CD4-positive, alpha-beta T cell treated with Interleukin-1 beta for 1 hour (primary cell): ENCODE measurements at regions not wholly inside any gene's neighbourhood (a gene's known extent, or its start where the extent isn't known, plus 50 kb on each side); places are given as distances from the start of the nearest gene placed in this dataset.
A peak's percentile ranks its signal among the peaks of the same experiment; 100 is the strongest.

Experiments used
- DNase-seq, 2 donors: peaks; one replicate each; pipeline ENCODE4 v3.0.0-alpha.2; 2020 to 2022

DNA sequence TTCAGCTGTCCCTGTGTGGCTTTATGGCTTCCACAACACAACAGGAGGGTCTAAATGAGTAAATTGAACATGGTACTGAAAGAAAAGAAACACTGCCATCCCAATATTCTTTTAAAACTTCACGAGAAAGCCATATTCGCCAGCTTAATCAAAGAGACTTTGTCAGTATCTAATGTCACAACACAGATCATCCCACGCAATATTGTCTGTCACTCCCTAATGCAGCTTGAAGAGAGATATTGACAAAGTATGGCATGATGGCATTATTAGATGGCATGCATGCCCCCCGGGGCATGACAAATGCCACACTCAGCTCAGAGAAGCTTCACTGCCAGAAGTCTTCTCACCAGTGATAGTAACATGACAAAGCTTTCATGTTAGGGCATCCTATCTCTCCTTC, 197.8 kb downstream of the TTC8 start:
- no peak for DNase-seq

DNA sequence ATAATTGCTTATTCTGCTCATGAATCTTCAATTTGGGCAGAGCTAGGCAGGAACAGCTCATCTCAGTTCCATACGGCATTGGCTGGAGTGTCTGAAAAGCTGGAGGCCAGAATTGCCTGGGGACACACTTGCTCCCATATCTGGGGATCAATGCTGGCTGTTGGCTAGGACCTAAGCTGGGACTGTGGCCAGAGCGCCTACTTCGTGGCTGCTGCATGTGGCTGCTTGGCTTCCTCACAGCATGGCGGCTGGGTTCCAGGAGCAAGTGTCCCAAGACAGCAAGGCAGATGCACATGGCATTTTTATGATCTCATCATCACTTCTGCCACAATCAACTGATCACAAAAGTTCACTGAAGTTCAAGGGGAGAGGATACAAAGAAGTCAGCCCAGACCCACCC, 200.2 kb downstream of the TTC8 start:
- no peak for DNase-seq

DNA sequence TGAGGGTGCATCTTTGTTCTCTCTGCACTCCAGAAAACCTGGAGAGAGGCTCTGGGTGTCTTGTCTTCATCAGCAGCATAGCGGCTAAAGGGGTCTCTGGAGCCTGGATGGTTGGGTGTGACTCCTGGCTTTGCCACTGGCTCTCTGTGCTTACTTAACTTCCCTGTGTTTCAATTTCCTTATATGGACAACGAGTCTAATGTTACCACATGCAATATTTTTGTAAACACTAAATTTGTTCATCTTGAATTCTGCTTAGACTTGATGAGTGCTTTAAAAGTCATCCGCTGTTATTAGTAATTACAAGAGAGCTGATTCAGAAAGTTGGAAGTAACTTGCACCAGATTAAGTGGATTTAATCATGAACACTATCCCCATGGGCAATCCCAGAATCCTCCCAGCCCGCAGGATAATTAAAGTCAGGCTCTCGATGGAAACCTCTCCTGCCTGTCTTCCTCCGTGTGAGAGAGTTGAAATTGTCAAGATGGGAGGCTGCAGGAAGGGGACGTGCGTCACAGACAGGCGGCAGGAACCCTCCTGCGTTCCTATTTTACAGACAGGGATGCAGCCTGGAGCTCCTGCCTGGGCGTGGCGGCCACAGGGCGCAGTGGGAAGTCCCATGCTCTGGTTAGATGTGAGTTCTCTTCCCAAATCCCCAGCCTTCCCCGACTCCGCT, 201.2 kb downstream of the TTC8 start:
- DNase-seq: peak in 1 of 2 donors; percentile 10

DNA sequence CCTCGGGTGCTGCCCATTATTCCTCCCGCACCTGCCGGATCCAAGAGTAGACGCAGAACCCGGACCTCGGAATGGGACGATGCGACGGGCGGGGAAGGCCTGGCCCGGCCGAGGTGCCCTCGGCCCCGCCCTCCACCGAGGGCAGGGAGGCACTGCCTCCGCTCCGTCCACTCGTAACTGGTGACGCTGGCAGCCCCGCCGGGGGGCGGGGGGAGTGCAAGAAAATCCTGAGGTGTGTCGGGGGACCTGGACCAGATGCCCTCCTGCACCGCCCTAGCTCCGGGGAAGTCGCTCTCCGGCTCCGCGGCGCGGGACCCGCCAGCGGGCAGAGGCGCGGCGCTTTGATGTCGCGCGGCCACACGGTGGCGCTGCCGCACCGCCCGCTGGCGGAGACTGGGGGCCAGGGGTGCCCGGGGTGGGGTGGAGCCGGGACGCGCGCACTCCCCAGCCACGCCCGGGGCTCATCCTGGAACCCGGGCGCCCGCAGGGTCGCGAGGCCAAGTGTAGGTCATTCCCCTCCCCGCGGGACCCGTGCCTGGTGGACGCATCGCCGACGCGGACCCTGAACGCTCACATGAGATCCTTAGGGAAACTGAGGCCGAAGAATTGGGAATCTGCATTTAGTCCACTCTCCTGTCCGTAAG, 202.8 kb downstream of the TTC8 start:
- peak; percentile 53 to 59 for DNase-seq

DNA sequence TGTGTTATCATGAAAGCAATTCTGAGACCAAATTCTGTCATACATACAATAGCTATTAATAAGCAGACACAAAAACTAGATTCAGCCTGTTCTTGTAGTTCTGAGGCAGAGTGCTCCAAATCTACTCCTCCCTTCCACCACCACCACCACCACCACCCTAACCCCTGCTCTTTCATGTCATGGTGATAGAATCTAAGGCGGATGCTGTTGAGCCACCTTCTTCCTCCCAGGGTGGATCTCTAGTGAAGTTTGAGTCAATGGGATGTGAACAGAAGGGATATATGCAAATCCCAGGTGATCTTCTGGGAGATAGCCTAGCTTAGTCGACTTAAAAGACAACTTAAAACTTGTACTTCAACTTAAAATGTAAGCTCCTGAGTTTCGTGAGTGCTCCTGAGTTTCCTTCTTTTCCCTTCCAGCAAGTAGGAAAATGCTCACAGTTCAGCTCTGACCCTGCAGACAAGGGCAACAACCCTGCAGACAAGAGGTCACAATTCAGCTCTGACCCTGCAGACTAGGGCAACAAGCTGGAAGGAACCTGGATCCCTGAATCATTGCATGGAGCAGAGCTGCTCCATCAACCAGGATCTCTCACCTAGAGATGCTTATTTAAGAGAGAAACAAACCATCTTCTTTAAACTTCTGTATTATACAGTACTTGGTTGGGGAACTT, 204.1 kb downstream of the TTC8 start:
- DNase-seq: no peak

DNA sequence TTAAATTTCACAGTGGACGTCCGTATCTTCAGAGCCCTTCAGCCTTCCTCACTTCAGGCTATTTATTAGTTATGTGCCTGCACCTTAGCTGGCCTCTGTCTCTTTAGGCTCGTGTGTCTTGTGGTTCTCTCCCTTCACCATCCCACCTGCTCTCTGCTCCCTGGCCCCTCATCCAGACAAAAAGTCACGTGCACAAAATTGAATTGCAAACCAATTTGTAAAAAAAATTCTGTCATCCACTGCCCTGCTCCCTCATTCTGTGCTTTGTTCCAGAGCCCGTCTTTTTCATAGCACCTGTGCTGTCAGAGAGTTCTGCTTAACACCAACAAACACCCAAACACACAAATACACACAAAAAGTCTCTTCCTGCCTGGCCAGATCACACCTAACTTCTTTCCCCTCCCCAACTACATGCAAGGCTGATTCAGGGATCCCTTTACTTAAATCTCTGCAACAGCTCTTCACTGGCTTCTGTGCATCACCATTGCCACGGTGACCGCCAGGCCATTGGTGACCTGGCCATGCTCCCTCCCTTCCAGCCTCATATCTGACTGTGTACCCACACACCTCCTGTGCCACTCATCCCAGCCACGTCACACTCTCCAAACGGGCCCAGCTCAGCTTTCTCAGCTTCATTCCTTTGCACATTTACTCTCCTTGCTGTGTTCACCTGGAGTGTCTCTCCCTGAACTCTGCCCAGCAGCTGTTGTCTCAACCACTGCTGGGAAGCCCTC, 205.7 kb downstream of the TTC8 start:
- DNase-seq: no peak

DNA sequence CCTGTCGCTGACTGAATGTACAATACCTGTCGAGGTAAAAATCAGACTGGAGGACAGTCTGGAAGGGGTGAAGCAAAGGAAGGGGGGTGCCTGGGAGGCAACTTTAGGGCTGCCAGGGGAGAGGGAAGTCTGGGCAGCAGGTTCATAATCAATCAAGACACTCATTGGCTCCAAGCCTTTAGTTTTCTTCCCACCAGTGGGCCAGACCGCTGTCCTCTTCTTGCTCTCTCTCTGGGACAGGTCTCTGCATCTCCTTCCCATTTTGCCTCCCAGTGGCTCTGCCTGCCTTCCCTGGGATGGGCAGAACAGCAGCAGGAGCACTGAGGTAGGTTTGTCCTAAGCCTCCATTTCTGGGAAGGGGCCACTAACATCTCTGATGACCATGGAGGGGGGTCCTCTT, 206.5 kb downstream of the TTC8 start:
- DNase-seq: no peak

DNA sequence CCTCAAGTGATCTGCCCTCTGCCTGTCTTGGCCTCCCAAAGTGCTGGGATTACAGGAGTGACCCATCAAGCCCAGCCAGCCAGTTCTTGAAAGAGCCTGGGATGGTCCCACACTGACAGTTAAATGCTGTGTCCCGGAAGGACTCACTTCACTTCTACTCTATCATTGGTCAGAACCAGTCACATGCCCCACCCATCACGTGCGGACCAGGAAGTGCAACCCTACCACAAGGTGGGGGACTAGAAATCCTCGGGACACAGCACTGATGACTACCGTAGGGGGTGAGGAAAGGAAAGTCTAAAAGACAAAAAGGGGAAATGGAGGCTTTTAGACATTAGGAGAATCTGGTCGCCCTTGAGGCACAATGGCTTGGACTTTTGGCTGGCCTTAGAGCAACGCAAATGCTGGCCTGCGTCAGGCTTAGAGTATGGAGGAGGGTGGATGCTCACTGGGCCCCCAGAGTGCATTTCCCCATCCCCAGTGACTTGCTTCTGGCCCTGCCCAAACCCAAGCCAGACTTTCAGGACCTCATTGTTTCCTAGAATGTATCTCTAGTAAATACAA, 207.7 kb downstream of the TTC8 start:
- DNase-seq: no peak

DNA sequence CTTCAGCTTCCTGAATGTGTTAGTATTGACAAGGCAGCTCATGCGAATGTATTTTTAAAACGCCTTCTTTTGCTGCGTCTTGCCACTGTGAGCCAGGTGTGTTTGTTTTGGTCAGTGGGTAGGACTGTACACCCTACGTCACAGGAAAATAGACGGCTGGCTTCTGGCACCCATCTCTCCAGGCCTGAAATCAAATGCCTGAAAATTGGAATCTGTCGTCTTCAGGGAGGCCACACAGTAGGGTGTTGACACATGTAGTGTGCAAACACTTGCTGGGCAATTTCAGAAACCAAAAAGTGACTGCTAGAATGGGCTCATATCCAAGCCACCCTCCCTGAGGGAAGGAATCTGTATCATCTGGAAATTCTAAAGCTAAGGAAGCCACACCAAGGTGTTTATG, 209.3 kb downstream of the TTC8 start:
- DNase-seq: no peak

DNA sequence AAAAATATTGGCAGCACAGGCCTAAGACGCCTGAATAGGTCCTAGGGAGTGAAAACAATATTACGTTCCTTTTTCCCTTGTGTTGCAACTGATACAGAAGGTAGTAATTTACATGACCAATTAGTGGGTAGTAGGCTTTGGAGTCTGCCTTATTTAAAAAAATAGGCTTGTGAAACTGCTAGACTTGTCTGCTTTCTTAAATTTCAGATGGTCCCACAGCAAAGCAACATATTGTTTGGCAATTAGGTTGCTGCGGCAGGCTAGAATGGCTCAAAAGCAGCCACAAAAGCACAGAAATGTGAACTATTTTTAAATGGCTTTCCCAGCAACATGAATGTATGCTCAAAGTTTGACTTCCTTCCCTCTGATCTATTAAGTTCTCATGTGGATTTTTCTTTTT, 211.9 kb downstream of the TTC8 start:
- no peak for DNase-seq

DNA sequence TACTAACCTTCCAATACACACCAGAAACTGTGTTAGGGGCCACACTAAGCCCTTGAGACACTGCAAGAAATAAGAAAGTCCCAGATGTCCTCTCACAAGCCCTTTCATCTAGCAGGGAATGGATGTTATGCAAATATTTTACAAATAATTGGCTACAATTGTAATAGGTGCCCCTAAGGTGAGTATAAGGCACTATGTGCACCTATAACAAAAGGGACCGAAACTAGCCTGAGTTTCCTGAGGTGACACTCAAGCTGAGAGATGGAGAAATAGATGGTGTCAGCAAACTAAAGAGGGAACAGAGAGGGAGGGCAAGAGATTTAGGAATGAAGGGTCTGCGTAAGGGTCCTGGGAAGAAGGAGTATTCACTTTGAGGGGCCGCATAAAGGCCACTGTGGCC, 212.6 kb downstream of the TTC8 start:
- DNase-seq: no peak

DNA sequence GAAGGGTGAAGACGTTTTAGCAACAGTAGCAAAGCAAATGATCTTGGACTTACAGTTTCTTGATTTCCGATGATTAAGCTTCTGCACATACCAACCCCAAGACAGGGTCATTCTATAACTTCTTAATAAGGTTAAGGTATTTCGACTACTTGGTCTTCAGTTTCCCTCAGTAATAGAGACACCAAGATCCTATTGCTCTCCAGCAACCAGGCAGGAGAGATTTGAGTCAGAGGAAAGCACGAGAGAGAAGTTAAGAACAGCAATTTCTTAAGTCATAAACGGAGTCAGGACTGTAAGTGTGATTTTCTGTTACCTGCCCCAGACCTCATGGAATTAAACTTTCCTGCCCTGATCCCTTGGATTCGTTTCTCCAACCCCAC, 215.6 kb downstream of the TTC8 start:
- DNase-seq: no peak

DNA sequence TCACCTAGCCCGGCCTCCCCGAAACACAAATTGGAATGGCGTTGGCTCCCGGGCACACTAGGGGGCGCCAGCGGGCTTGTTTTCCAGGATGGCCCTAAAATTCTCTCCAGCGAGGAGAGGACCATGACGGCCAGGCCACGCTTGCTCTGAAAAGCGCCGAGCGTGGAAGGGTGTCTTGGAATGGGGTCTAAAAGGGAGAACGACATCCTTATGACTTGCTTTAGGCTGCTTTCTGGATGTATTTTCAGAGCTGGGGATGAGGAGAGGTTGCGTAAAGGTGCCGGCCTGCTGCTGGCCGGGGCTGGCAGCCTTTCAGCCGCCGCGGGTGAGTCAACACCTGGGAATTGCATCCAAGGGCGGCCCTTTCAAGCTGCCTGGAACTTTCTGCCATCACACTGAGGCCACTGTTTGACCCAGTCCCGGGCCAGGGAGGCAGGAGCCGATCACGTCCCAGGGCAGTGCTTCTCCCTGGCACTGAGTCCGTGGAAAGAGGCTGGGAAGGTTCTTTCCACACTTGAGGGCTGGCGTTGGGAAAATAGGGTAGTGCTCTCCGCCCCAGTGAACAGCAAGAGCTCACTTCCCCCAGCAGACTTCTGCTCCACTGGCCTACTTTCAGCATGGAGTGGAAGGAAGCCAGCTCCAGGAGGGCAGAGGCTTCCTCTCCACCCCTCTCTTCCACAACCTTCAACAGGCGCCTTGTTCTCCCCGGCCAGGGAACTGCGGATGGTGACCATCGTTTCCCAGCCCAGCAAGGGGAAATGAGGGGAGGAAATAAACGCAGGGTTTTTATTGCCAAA, 216.2 kb downstream of the TTC8 start:
- DNase-seq: peak; percentile 68 to 74

DNA sequence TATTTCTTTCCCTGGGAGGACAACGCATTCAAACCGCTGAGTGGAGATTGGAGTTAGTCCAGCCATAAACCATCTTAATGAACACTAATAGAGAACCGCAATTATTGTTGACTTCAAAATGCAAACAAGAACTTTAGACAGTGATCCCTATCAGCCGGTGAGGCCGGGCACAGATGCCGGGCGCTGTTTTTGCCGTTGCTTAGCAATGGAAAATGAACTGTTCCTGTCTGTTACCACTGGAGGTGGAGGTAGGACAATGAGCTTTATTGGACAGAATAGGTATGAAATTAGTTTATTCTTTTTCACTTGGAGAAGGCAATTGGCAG, 216.8 kb downstream of the TTC8 start:
- DNase-seq: no peak

DNA sequence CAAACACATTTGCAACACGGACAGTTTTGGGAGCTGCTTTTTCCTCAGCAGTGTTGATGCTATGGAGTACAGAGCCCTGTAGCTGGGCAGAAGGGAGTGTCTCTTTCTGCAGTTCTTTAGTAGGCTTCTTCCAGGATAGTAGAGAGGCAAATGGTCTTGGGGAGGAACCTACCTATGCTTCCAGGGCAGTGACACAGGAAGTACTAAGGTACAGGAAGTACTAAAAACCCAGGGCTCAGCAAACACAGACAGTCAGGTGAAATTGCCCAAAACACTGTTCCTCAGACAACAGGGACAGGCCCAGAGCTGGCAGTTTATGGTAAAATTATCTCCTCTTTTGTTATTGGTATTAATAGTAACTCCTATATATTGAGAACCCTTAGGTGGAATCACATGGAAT, 217.6 kb downstream of the TTC8 start:
- DNase-seq: no peak

DNA sequence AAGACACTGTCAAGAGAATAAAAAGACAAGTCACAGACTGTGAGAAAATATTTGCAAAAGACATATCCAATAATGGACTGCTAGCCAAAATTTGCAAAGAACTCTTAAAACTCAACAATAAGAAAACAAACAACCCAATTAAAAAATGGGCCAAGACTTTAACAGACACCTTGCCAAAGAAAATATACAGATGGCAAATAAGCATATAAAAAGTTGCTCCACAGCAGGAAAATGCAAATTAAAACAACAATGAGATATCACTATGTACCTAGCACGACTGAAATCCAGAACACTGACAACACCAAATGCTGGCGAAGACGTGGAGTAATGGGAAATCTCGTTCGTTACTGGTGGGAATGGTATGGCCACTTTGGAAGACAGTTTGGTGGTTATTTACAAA, 228.9 kb downstream of the TTC8 start:
- no peak for DNase-seq

DNA sequence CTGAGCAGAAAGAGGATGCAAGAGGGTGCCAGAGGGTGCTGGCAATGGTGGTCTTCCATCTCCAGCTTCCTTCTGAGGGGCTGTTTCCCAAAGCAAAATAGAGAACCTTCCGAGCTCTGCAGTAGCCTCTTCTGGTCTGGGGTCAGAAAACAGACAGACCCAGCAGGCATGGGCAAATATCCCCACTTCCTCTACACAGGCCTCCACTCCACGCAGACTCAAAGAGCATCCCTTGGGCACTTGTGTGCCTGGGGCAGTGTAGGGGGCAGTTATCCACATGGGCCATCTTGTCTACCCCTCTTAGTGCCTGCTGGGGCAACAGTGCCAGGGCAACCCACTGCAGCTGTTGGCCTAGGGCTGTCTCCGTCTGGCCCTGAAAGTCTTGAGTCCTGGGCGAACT, 231.9 kb downstream of the TTC8 start:
- no peak for DNase-seq

DNA sequence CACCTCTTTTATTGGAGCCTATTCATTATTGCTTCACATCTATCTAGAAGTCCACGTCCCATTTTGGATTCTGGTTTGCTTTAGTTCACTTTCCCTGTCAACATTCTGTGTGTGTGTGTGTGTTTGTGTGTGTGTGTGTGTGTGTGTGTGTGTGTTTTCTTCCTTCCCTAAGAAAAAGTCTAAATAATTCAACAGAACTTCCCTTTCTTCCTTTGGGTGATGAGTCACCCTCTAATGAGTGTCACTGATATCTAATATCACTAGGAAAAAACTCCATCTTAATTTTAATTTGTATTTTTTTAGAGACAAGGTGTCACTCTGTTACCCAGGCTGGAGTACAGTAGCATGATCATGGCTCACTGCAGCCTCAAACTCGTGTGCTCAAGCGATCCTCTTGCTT, 234.2 kb downstream of the TTC8 start:
- DNase-seq: no peak

DNA sequence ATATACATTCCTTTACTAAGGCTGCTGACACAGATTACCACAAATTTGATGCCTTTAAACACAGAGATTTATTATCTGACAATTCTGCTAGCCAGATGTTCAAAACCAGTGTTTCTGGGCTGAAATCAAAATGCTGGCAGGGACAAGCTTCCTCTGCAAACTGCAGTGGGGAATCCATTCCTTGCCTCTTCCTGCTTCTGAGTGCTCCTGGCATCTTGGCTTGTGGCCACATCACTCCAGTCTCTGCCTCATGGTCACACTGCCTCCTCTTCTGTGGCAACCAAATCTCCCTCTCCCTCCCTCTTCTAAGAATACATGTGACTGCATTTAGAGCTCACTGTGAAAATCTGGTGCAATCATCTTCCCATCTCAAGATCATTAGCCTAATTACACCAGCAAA, 235.7 kb downstream of the TTC8 start:
- no peak for DNase-seq

DNA sequence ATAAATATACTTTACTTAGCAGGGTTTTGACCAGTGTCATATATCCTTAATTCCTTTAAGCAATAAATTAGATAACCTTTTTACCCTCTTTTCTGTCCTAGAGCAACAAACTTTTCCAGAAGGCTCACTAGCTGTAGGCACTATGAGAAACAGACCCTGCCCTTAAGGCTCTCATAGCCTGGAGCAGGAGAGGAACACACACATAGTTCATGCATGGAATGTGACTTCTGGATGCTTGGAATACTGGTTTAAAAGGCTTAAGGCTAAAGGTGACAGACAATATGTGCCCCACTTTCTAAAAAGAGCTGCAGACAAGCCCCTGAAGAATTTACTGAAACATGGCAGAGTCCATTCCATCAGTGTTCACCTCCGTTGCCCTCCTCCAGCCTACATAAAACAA, 237.2 kb downstream of the TTC8 start:
- DNase-seq: no peak

DNA sequence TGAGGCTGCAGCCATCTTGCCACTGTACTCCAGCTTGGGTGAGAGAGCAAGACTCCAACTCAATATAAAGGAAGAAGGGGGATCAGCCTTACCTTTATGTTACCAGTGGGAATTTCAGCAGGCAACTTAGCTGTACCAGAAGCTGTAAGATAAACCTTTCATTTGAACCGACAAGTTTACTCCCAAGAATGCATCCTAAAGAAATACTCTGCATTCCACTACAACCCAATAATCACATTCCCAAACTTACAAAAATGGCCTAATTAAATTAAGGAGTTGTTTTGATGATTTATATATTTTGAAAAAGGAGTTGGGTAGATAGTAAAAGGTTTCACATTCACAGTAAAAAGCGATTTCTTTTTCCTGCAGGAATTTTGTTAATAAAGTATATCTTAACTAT, 241.4 kb downstream of the TTC8 start:
- DNase-seq: no peak

DNA sequence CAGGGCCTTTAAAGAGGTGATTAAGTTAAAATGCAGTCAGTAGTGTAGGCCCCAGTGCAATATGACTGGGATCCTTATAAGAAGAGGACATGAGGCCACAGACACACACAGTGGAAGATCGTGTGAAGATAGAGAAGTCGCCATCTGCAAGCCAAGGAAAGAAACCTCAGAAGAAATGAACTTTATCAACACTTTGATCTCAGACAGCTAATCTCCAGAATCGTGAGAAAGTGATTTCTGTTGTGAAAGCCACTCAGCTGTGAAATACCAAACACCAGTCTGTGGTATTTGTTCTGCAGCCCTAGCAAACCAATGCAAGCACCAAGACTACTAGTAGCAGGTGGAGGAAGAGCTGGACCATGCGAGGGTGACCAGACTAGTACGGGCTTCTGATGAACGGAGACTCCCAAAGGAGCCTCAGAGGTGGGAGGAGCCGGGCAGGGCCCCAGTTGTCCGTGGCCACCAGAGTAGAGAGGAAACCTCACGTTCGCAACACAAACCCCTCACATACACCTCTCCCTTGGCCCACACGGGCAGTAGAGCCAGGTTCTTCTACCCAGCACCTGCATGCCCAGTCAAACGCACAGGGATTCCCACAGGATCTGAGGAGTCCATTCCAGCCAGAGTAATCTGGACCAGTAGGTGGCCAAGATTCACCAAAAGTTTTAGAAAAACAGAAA, 243.0 kb downstream of the TTC8 start:
- peak in 1 of 2 donors; percentile 36 for DNase-seq
